ENCODE measurements at regions not wholly inside any gene's neighbourhood (a gene's known extent, or its start where the extent isn't known, plus 50 kb on each side); places are given as distances from the start of the nearest gene placed in this dataset.

DNA sequence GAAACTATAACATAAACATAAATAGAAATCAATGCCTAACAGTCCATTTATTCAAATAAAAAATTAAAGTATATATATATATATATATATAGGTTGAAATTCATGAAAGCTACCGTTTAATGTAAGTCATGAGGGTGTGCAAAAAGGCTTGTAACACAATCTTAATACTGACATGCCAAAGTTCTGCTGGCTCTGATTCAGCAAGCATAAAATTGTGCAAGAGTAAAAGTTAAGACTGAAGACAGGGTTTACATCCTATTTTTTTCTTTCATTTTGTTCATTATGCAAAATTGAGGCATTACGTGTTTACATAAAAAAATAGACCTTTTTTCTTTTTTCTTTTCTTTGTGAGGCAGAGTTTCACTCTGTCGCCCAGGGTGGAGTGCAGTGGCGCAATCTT, 984.2 kb downstream of the FSCB start:
- TF ChIP-seq, protein P1, sequence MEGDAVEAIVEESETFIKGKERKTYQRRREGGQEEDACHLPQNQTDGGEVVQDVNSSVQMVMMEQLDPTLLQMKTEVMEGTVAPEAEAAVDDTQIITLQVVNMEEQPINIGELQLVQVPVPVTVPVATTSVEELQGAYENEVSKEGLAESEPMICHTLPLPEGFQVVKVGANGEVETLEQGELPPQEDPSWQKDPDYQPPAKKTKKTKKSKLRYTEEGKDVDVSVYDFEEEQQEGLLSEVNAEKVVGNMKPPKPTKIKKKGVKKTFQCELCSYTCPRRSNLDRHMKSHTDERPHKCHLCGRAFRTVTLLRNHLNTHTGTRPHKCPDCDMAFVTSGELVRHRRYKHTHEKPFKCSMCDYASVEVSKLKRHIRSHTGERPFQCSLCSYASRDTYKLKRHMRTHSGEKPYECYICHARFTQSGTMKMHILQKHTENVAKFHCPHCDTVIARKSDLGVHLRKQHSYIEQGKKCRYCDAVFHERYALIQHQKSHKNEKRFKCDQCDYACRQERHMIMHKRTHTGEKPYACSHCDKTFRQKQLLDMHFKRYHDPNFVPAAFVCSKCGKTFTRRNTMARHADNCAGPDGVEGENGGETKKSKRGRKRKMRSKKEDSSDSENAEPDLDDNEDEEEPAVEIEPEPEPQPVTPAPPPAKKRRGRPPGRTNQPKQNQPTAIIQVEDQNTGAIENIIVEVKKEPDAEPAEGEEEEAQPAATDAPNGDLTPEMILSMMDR (IDR thresholded peaks at IDR 0.05): no peak
- no peak for TF ChIP-seq POLR2A (IDR thresholded peaks at IDR 0.05)
- TF ChIP-seq EP300 (IDR thresholded peaks at IDR 0.05): no peak

Measured in gastroesophageal sphincter (tissue), 3 donors.